ENCODE measurements at regions not wholly inside any gene's neighbourhood (a gene's known extent, or its start where the extent isn't known, plus 50 kb on each side); places are given as distances from the start of the nearest gene placed in this dataset.
A peak's percentile ranks its signal among the peaks of the same experiment; 100 is the strongest.

- DNase-seq: no peak
Measured at GRCh38 chr9:19995619-19996018, 206.8 kb upstream of the SLC24A2 start.

DNA sequence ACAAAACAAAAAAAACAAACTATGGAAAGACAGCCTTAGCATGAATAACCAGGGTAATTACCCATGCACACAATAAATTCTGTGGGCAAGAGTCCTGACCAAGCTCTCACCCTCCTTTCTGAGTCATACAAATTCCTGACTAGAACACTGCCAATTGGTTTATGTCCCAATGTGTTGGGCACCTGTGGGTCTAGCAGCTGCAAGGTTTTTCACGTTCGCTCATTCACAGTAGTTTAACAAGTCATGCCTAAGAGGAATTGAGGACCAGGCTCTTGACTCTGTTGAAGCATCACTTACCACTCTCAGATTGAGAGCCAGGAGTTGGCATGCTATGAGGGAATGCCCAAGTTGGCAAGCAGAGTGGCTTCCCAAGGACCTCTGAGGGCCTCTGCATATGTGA is 205.5 kb upstream of the SLC24A2 start:
- peak; percentile 36 for DNase-seq

DNA sequence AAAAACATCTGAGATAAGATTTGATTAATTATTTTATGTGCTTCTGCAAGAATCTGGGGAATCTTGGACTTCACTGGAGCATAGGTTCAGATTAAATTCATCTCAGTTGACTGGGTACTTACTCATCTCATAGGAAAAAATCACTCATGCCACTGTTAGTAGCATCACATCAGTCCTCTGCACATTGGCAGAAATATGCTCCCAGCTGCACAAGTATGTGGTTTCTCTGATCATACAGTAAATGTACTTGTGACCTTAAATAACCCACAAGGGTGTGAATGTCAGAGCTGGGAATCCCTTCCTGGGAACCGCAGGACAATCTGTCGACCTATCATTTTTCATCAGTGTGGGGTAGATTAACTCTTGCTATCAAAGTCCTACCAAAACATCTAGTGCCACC is 203.7 kb upstream of the SLC24A2 start:
- DNase-seq: peak; percentile 90

- no peak for DNase-seq
Measured at GRCh38 chr9:19989213-19989612, 200.4 kb upstream of the SLC24A2 start.

DNA sequence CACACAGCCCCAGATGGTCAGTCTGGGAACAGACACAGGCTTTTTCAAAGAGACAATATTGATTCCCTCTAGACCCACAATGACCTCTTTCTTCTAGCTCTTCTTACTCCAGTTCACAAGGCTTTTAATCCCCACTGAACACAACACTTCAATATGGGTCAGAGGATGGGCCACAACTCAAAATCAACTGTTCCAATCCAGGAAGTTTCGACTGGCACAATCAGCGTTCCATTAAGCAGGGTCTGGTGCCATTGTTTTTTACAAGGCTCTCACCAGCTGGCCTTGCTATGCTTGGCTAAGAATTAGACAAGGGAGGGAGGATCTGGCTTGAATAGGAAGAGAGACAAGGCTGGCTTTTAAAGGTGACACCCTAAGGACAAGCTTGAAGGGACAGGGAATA is 199.4 kb upstream of the SLC24A2 start:
- no peak for DNase-seq

DNA sequence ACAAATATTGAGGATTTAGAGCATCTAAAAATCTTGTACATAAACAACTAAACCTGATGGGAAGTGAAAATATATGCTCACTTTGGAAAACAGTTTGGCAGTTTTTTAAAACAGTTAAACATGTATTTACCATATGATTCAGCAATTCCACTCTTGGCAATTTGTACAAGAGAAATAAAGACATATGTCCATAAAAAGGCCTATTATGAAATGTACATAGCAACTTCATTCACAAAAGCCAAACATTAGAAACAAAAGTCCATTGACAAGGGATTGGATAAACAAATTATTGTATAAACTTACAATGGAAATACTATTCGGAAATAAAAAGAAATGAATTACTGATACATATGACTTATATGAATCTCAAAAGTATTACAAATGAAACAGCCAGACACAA is 196.2 kb upstream of the SLC24A2 start:
- DNase-seq: no peak

GRCh38 chr9:19976226-19976625 is 187.4 kb upstream of the SLC24A2 start:
- DNase-seq: no peak

DNA sequence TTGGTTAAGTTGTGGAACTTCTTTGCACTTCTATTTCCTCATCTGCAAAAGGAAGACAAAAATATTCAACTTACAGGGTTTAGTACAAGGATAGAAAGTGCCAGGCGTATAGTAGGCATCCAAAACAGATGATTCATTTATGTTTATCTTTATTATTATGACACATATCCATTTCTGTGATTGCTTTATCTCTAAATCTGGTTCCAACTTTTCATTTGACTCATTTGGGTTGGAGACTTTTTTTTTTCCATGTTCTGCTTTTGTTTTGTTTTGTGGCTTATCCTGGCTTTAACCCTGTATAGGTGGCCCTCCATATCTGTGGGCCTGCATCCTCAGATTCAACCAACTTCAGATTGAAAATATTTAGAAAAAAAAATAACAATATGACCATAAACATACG is 186.7 kb upstream of the SLC24A2 start:
- no peak for DNase-seq

DNA sequence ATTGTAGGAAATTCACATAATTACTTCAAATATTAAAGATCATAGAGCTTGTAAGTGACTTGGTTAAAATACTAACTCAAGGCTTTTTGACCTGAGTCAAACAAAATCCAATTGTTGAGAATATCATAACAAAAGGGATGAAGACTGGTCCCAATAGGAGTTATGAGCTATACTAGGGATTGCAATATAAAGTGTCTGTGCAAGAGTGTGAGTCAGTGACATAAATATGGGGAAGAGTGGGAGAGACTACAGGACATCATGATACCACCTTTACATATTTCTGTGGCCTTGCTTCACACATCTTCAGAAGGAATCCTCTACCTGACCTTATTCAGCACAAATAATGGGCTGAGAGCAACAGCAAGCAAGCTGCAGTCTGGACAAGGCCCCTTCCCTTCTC is 180.9 kb upstream of the SLC24A2 start:
- peak; percentile 32 for DNase-seq

DNA sequence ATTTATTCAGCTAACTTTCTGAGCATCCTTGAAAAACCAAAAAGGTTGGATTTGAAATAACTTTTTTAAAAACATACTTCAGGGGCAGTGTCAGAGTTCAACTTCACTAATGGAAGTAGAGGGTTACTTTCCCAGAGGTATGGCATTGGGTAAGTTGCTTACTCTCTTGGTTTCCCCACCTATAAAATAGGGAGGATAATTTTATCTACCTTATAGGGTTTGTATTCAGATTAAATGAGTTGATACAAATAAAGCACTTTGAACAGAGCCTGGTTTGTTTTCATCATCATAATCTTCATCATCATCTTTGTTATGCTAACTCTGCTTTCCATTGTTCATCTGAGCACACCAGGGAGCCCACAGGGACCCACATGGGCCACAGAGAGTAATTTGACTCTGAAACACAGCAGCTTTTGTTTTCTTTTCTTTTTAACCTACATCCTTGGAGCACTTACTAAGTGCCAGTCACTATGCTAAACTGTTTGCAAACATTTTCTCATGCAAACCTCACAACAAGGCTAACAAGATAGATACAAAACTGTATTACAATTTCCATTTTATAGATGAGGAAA is 179.1 kb upstream of the SLC24A2 start:
- DNase-seq: peak; percentile 15

DNA sequence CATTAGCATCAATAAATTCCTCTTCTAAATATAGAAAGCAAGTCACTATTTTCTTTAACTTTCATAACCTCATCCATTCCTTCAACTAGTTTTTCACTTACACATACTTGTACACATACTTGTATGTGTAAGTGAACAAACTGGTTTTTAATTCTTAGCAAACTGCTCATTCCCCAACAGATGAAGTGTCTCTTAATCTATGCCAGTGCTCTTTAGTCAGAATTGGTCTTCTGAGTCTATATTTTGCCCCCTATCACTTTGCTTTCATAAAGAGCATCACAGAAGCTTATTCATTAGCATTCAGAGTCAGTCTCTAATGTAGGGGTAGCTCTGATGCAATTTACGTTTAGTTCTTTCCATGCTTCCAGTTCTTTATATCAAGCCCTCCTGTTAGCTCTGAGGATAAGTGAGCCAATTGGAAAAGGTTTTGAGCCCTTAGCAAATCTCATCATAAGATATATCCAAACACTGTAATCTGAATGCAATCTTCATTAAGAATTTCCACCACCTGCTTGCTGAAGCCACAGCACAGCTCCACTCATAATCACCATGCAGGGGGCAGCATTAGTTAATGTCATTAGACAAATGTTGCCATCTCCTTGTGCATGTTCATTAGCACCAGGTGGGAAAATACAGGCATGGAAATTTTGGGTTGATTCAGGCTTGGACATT is 178.5 kb upstream of the SLC24A2 start:
- DNase-seq: peak; percentile 11

DNA sequence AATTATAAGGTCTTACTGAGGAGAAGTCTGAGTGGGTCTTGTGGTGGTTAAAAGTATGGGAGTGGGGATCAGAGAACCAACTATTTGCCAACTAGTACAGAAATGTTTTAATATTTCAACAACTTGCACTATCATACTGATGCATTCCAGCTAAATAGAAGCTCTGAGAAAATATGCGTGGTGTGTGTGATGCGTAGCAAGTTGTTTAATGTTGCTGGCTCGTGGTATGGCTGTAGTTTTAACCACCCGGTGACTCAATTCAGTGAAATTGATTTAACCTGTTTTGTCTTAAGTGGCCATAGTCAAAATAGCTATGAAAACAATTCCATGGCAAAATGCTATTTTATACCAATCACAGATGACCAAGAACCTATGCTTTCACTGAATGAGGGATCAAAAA is 176.5 kb upstream of the SLC24A2 start:
- DNase-seq: peak; percentile 80

GRCh38 chr9:19947996-19948395 is 159.2 kb upstream of the SLC24A2 start:
- no peak for DNase-seq

GRCh38 chr9:19946441-19947109 is 157.7 kb upstream of the SLC24A2 start:
- peak; percentile 39 for DNase-seq

GRCh38 chr9:19941874-19942273 is 153.0 kb upstream of the SLC24A2 start:
- no peak for DNase-seq

- no peak for DNase-seq
Measured at GRCh38 chr9:19940811-19941535, 152.1 kb upstream of the SLC24A2 start.

- DNase-seq: no peak
Measured at GRCh38 chr9:19939734-19940278, 151.0 kb upstream of the SLC24A2 start.

DNA sequence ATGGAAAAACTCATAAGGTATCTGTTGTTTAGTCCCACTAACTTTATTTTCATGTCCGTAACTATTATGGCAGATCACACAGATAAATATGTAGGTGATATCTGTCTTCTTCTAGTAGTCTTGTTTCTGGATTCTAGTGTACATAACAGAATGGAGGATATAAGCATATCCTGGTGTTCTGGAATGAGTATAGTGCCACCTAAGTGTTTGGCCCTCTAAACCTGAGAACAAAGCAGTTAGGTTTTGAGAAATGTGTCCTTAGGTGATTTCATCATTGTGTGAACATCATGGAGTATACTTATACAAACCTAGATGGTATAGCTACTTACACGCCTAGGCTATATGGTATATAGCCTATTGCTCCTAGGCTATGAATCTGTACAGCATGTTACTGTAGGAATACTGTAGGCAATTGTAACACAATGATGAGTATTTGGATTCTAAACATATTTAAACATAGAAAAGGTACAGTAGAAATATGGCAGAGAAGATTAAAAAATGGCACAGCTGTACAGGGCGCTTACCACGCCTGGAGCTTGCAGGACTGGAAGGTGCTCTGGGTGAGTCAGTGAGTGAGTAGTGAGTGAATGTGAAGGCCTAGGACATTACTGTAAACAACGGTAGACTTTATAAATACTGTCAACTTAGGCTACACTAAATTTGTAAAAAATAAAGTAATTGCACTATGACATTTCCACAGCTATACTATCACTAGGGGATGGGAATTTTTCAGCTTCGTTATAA is 150.3 kb upstream of the SLC24A2 start:
- no peak for DNase-seq

DNA sequence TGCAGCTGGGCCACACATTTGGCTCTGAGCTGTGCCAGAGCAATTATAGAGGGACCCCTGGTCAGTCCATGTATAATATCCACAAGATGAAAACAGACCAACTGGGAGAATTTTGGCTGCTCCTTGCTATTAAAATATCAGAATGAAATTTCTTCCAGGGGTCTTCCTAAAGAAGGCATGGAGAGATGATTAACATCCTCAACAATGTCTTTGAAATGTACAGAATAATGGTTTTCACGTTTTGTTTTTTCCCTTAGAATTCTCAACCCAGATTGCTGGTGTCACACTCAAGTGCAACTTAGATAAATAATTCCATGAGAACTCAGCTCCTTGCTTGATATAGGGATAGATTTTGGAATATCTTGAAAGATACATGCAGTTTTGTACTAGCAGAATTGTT is 148.3 kb upstream of the SLC24A2 start:
- no peak for DNase-seq

GRCh38 chr9:19936598-19936997 is 147.8 kb upstream of the SLC24A2 start:
- no peak for DNase-seq

DNA sequence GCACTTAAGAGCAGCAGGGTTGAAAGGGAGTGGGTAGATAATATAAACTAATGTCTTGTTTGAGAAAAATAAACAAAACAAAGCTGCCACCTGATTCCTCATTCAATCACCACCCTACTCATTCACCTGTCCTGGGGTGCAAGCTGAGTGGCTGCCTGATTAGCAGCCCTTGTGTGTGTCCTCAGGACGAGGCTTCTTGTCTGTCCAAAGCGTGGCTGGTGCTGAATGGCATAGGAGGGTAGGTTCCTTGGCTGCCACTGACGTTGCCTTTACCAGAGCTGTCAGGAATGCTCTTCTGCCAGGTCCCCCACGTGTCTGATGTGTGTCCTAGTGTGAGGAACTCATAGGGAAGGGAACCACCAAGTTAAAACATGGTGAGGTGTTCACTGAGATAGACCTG is 146.6 kb upstream of the SLC24A2 start:
- no peak for DNase-seq

DNA sequence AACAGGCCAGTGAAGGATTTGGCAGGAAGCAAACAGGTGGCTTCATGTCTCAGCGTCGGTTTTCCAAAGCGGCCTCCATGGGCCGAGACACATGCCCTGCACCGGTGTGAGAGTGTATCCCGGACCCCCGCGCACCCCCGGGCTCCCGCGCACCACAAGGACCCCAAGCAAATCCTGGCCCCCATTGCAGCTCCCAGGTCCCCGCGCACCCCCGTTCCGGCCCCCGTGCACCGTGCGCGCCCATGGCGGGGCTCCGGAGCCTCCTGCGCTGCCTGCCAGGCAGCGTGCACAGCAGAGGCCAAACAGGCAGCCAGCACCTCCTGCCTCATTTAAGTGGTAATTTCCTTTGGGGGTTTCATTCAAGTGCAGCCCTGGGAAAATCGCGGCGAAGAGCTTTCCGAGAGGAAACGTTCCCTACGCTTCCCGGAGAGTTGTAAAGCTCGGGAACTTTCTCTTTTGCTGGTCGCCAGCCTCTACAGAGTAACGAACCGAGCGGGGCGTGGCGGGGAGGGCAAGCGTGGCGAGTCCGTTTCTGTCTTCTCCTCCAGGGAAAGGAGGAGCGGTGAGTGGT is 145.5 kb upstream of the SLC24A2 start:
- peak; percentile 44 for DNase-seq
